GM12878 (cell line): ENCODE measurements at regions not wholly inside any gene's neighbourhood (a gene's known extent, or its start where the extent isn't known, plus 50 kb on each side); places are given as distances from the start of the nearest gene placed in this dataset.

Experiments used
- ATAC-seq: fragments of 200-7000 bp; cut with Tn5 transposase; 3 replicates; pipeline ENCODE4 v1.9.1; 2020; ENCODE audit warnings: mild to moderate bottlenecking, moderate library complexity
- BruUV-seq: library from RNA; stranded (reverse); fragments of 400-500 nt; replicated peaks from 2 replicates; lab custom pipeline; 2021; lab: Mats Ljungman, UMichigan
- CTCF ChIA-PET: fragments of 300-600 bp; sonication (Branson Sonifier 250); formaldehyde crosslinking; extraction: SDS; loops from one replicate; lab custom pipeline; 2021; ENCODE audit warnings: inconsistent platforms; lab: Yijun Ruan, JAX
- POLR2A ChIA-PET: fragments of 350-600 bp; formaldehyde crosslinking; extraction: SDS; loops from one replicate; lab custom pipeline; 2021; ENCODE audit warnings: inconsistent platforms; lab: Charles Lee
- RAD21 ChIA-PET: fragments of 300-600 bp; sonication (Branson Sonifier 250); formaldehyde crosslinking; loops from one replicate; lab custom pipeline; 2023; ENCODE audit warnings: antibody characterized with exemption; ENCODE audit not compliant: unreplicated experiment; lab: Charles Lee
- SMC1A ChIA-PET: fragments of 300-600 bp; sonication (Branson Sonifier 250); formaldehyde crosslinking; loops from one replicate; lab custom pipeline; 2023; ENCODE audit not compliant: unreplicated experiment, uncharacterized antibody; lab: Charles Lee
- DNase-seq: peaks from one replicate; pipeline ENCODE4 v3.0.0-alpha.2; 2011; ENCODE audit warnings: low read depth, low spot score
- FAIRE-seq: peaks from 3 replicates; lab custom pipeline; 2011; peaks lifted over from hg19 to GRCh38; lab: Jason Lieb, UNC
- H2AFZ ChIP-seq: 2 replicates; pipeline ENCODE4 v1.6.0; 2011; ENCODE audit warnings: low read depth, low read length, control low read depth; ENCODE audit not compliant: control insufficient read depth
- H3K27ac ChIP-seq: 2 replicates; pipeline ENCODE4 v1.5.1; 2011; ENCODE audit warnings: control low read depth; ENCODE audit not compliant: control insufficient read depth, insufficient read depth
- H3K27me3 ChIP-seq, 2 experiments: replicated peaks in 1 of 2; 2 replicates each; pipeline versions ENCODE4 v1.6.0 to v1.6.1; 2011; ENCODE audit warnings: low read length in 1 of 2; ENCODE audit not compliant: control insufficient read depth in 2 of 2, insufficient read depth in 2 of 2
- H3K36me3 ChIP-seq, 2 experiments: 2 replicates each; pipeline ENCODE4 v1.5.1; 2011; ENCODE audit warnings: low read length in 1 of 2; ENCODE audit not compliant: control insufficient read depth in 2 of 2, insufficient read depth in 2 of 2
- H3K4me1 ChIP-seq: 2 replicates; pipeline ENCODE4 v1.6.1; 2011; ENCODE audit warnings: mild to moderate bottlenecking, low read length, moderate library complexity, mixed read lengths; ENCODE audit not compliant: control insufficient read depth, insufficient read depth
- H3K4me2 ChIP-seq: 2 replicates; pipeline ENCODE4 v1.6.0; 2011; ENCODE audit warnings: control low read depth; ENCODE audit not compliant: control insufficient read depth, insufficient read depth
- H3K4me3 ChIP-seq: fragments of 200-600 bp; sonication (generic); 2 replicates; pipeline ENCODE4 v1.5.1; 2016
- H3K79me2 ChIP-seq: 2 replicates; pipeline ENCODE4 v1.6.0; 2011; ENCODE audit warnings: low read length; ENCODE audit not compliant: control insufficient read depth, insufficient read depth
- H3K9ac ChIP-seq: 2 replicates; pipeline ENCODE4 v1.8.0; 2011; ENCODE audit warnings: low read length, control low read depth, mixed read lengths; ENCODE audit not compliant: control insufficient read depth, insufficient read depth
- H3K9me3 ChIP-seq: replicated peaks from 3 replicates; pipeline ENCODE4 v1.5.1; 2011; ENCODE audit warnings: mild to moderate bottlenecking, low read length; ENCODE audit not compliant: control insufficient read depth, insufficient read depth
- H4K20me1 ChIP-seq: 2 replicates; pipeline ENCODE4 v1.6.0; 2011; ENCODE audit not compliant: control insufficient read depth, insufficient read depth
- CUX1 ChIP-seq: IDR thresholded peaks from 2 replicates; pipeline ENCODE4 v1.6.1; 2012; ENCODE audit warnings: improper control_type of control experiment, low read depth, low read length; ENCODE audit not compliant: insufficient replicate concordance
- NFYA ChIP-seq: IDR thresholded peaks from 2 replicates; pipeline ENCODE4 v1.6.1; 2011; ENCODE audit warnings: low read depth, mild to moderate bottlenecking, low read length, improper control_type of control experiment, borderline replicate concordance
- PAX5 ChIP-seq: IDR thresholded peaks from 2 replicates; pipeline ENCODE4 v1.6.1; 2011; ENCODE audit warnings: low read depth, low read length, borderline replicate concordance
- RB1 ChIP-seq: fragments of 450-650 bp; formaldehyde crosslinking; IDR thresholded peaks from 2 replicates; pipeline ENCODE4 v1.6.1; 2017; ENCODE audit warnings: mild to moderate bottlenecking, borderline replicate concordance
- USF2 ChIP-seq: IDR thresholded peaks from 2 replicates; pipeline ENCODE4 v1.6.1; 2011; ENCODE audit warnings: low read depth, low read length, improper control_type of control experiment, borderline replicate concordance
- in situ Hi-C: fragments of 300-500 bp; cut with MboI; formaldehyde crosslinking; loops from 9 replicates; pipeline ENCODE4 v1.14.3; 2018; ENCODE audit warnings: mixed read lengths
- intact Hi-C: fragments of 100-400 bp; cut with micrococcal nuclease; formaldehyde crosslinking; loops from one replicate; pipeline ENCODE4 v1.14.2; 2022; ENCODE audit not compliant: unreplicated experiment
- TF ChIP-seq, protein P1 (sequence below): fragments of 150-350 bp; IDR thresholded peaks from 2 replicates; pipeline ENCODE4 v1.6.1; 2016; ENCODE audit warnings: low read depth, low read length

- Histone ChIP-seq H4K20me1 (no peaks in the 10 kb centered on the region), H2AFZ (no peak overlapping the region), H3K4me2 (no peak overlapping the region), H3K27ac (no peak overlapping the region), H3K9ac (no peak overlapping the region), H3K4me3 (no peak overlapping the region), H3K27me3 (no peaks in the 10 kb centered on the region), H3K36me3 (no peaks in the 10 kb centered on the region), H3K4me1 (no peaks in the 10 kb centered on the region), H3K79me2 (no peaks in the 10 kb centered on the region), H3K9me3 (no peaks in the 10 kb centered on the region)
- in situ Hi-C loops (no loop called here), intact Hi-C loops (no loop called here)
- no TSS peak for BruUV-seq
- SMC1A ChIA-PET: no interaction called here
- TF ChIP-seq, protein P1, sequence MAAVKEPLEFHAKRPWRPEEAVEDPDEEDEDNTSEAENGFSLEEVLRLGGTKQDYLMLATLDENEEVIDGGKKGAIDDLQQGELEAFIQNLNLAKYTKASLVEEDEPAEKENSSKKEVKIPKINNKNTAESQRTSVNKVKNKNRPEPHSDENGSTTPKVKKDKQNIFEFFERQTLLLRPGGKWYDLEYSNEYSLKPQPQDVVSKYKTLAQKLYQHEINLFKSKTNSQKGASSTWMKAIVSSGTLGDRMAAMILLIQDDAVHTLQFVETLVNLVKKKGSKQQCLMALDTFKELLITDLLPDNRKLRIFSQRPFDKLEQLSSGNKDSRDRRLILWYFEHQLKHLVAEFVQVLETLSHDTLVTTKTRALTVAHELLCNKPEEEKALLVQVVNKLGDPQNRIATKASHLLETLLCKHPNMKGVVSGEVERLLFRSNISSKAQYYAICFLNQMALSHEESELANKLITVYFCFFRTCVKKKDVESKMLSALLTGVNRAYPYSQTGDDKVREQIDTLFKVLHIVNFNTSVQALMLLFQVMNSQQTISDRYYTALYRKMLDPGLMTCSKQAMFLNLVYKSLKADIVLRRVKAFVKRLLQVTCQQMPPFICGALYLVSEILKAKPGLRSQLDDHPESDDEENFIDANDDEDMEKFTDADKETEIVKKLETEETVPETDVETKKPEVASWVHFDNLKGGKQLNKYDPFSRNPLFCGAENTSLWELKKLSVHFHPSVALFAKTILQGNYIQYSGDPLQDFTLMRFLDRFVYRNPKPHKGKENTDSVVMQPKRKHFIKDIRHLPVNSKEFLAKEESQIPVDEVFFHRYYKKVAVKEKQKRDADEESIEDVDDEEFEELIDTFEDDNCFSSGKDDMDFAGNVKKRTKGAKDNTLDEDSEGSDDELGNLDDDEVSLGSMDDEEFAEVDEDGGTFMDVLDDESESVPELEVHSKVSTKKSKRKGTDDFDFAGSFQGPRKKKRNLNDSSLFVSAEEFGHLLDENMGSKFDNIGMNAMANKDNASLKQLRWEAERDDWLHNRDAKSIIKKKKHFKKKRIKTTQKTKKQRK: no peak
- TF ChIP-seq CUX1 (no peak), PAX5 (no peak), RB1 (no peak), USF2 (no peak), NFYA (no peak)
- no peak for DNase-seq
- RAD21 ChIA-PET: no interaction called here
- CTCF ChIA-PET: no interaction called here
- FAIRE-seq: no peak
- POLR2A ChIA-PET: no interaction called here
- ATAC-seq: no peak
Measured at GRCh38 chr3:36135863-36136262, 244.4 kb upstream of the STAC start.
